Lung (tissue), 11 donors: ENCODE measurements at regions not wholly inside any gene's neighbourhood (a gene's known extent, or its start where the extent isn't known, plus 50 kb on each side); places are given as distances from the start of the nearest gene placed in this dataset.
"Not testable (repeated sequence)": the region's sequence is repeated elsewhere in the genome, so short reads cannot be mapped to it uniquely, and the experiment has no call there.

Experiments
- ATAC-seq: fragments of 200-7000 bp; cut with Tn5 transposase; one replicate; pipeline ENCODE4 v1.9.1; 2020; ENCODE audit warnings: moderate number of reproducible peaks; ENCODE audit not compliant: insufficient read depth, low FRiP score
- DNase-seq, 3 donors: peaks; one replicate each; pipeline ENCODE4 v3.0.0-alpha.2; 2013 to 2017
- H3K27ac ChIP-seq, 2 donors: one replicate each; pipeline ENCODE4 v1.5.1; 2013; ENCODE audit warnings: mild to moderate bottlenecking in 2 of 2, moderate library complexity in 2 of 2, control low read depth in 1 of 2, inconsistent platforms in 1 of 2, low read depth in 1 of 2, low read length in 1 of 2
- H3K27me3 ChIP-seq, 3 donors: one replicate each; pipeline ENCODE4 v1.5.1; 2013; ENCODE audit warnings: low read length in 2 of 3; ENCODE audit not compliant: control insufficient read depth in 3 of 3, insufficient read depth in 3 of 3
- H3K36me3 ChIP-seq, 4 donors: one replicate each; pipeline ENCODE4 v1.5.1; 2013; ENCODE audit warnings: low read length in 4 of 4, mild to moderate bottlenecking in 1 of 4, moderate library complexity in 1 of 4; ENCODE audit not compliant: control insufficient read depth in 4 of 4, insufficient read depth in 4 of 4
- H3K4me1 ChIP-seq, 5 donors: one replicate each; pipeline ENCODE4 v1.5.1; 2013; ENCODE audit warnings: low read length in 5 of 5, mild to moderate bottlenecking in 2 of 5, moderate library complexity in 1 of 5; ENCODE audit not compliant: control insufficient read depth in 5 of 5, insufficient read depth in 5 of 5
- H3K4me3 ChIP-seq: one replicate; pipeline ENCODE4 v1.5.1; 2013; ENCODE audit warnings: mild to moderate bottlenecking, control low read depth, moderate library complexity
- H3K9ac ChIP-seq, 2 donors: one replicate each; pipeline ENCODE4 v1.5.1; 2013; ENCODE audit warnings: low read length in 2 of 2, control low read depth in 1 of 2; ENCODE audit not compliant: insufficient read depth in 1 of 2
- H3K9me3 ChIP-seq, 4 donors: one replicate each; pipeline ENCODE4 v1.5.1; 2013; ENCODE audit warnings: low read length in 3 of 4, mild to moderate bottlenecking in 1 of 4, moderate library complexity in 1 of 4; ENCODE audit not compliant: control insufficient read depth in 4 of 4, insufficient read depth in 3 of 4
- CTCF ChIP-seq: IDR thresholded peaks from 2 replicates; pipeline ENCODE4 v1.5.1; 2012; ENCODE audit warnings: mild to moderate bottlenecking; ENCODE audit errors: control extremely low read depth, extremely low read depth
- WGBS, 2 donors: extraction: QIAGEN DNeasy Blood & Tissue Kit; methylation state at CpG; one replicate each; pipeline ENCODE4 v1.1.7; 2013; 5-methylcytosine and 5-hydroxymethylcytosine counted together
- donor health status: control.
- donor health status: control.
- donor health status: Bipolar disorder and iron deficiency.
- donor health status: healthy.
- donor health status: DM: yes; HTN: yes; CAD: no.

- Histone ChIP-seq H3K27ac (no peak overlapping the region), H3K36me3 (no peaks in the 10 kb centered on the region), H3K9ac (no peak overlapping the region), H3K9me3 (no peaks in the 10 kb centered on the region), H3K27me3 (no peaks in the 10 kb centered on the region), H3K4me3 (no peak overlapping the region), H3K4me1 (no peaks in the 10 kb centered on the region)
- TF ChIP-seq CTCF = no peak
- ATAC-seq (no peak), DNase-seq (no peak)
- WGBS, 2 donors = 79 to 87% methylated on average over 5 of the region's 5 CpGs
Observed at GRCh38 chr17:70437656-70438055, 268.3 kb downstream of the KCNJ2 start.

- no peaks in the 10 kb centered on the region for H3K4me1 ChIP-seq
- H3K27ac ChIP-seq = no peak overlapping the region
- H3K36me3 ChIP-seq = no peaks in the 10 kb centered on the region
- peaks cover 0 to 4% (median 2%) of the 10 kb centered on the region in 4 donors for H3K9me3 ChIP-seq
- no peaks in the 10 kb centered on the region for H3K27me3 ChIP-seq
- no peak for TF ChIP-seq CTCF
- no peak overlapping the region for H3K9ac ChIP-seq
- ATAC-seq (no peak), DNase-seq (no peak)
- 94 to 95% methylated on average over 1 of the region's 1 CpG for WGBS, 2 donors
- no peak overlapping the region for H3K4me3 ChIP-seq
Observed at GRCh38 chr17:70446446-70446845, 277.1 kb downstream of the KCNJ2 start.

GRCh38 chr17:70447588-70447987, 278.3 kb downstream of the KCNJ2 start:
- H3K4me3 ChIP-seq = no peak overlapping the region
- no peak overlapping the region for H3K27ac ChIP-seq
- H3K9ac ChIP-seq = no peak overlapping the region
- no peaks in the 10 kb centered on the region for H3K36me3 ChIP-seq
- TF ChIP-seq CTCF = no peak
- no peaks in the 10 kb centered on the region for H3K27me3 ChIP-seq
- H3K4me1 ChIP-seq = no peaks in the 10 kb centered on the region
- peaks cover 0 to 4% (median 2%) of the 10 kb centered on the region in 4 donors for H3K9me3 ChIP-seq
- DNase-seq = peak in 1 of 3 donors; percentile 16
- no peak for ATAC-seq
- WGBS, 2 donors = 60 to 75% methylated on average over 2 of the region's 2 CpGs

GRCh38 chr17:70453075-70453474, 283.7 kb downstream of the KCNJ2 start:
- WGBS, 2 donors = 96 to 99% methylated on average over 12 of the region's 12 CpGs

More at GRCh38 chr17:70453075-70453474, 283.7 kb downstream of the KCNJ2 start:
- ATAC-seq, H3K27me3 ChIP-seq, H3K9ac ChIP-seq, H3K9me3 ChIP-seq, DNase-seq, H3K36me3 ChIP-seq, H3K27ac ChIP-seq, H3K4me3 ChIP-seq, H3K4me1 ChIP-seq: not testable (repeated sequence)
